Hepatocyte (in vitro differentiated cells): ENCODE measurements at regions not wholly inside any gene's neighbourhood (a gene's known extent, or its start where the extent isn't known, plus 50 kb on each side); places are given as distances from the start of the nearest gene placed in this dataset.

ENCODE experiments used
- DNase-seq: peaks from one replicate; pipeline ENCODE4 v3.0.0-alpha.2; 2016; ENCODE audit warnings: low spot score
- H2AFZ ChIP-seq: fragments of 200-600 bp; sonication (generic); 2 replicates; pipeline ENCODE4 v1.6.0; 2016; ENCODE audit warnings: antibody characterized with exemption, mild to moderate bottlenecking
- H3K27ac ChIP-seq: fragments of 200-600 bp; sonication (generic); 2 replicates; pipeline ENCODE4 v1.5.1; 2016; ENCODE audit warnings: mild to moderate bottlenecking
- H3K27me3 ChIP-seq: fragments of 200-600 bp; sonication (generic); 2 replicates; pipeline ENCODE4 v1.6.1; 2016
- H3K36me3 ChIP-seq: fragments of 200-600 bp; sonication (generic); replicated peaks from 2 replicates; pipeline ENCODE4 v1.5.1; 2016; ENCODE audit warnings: low read depth; ENCODE audit not compliant: insufficient read depth
- H3K4me1 ChIP-seq: fragments of 200-600 bp; sonication (generic); 2 replicates; pipeline ENCODE4 v1.5.1; 2016; ENCODE audit warnings: mild to moderate bottlenecking, moderate library complexity; ENCODE audit not compliant: insufficient read depth
- H3K4me2 ChIP-seq: fragments of 200-600 bp; sonication (generic); 2 replicates; pipeline ENCODE4 v1.6.0; 2016
- H3K4me3 ChIP-seq: fragments of 200-600 bp; sonication (generic); 2 replicates; pipeline ENCODE4 v1.5.1; 2016; ENCODE audit warnings: mild to moderate bottlenecking
- H3K79me2 ChIP-seq: fragments of 200-600 bp; sonication (generic); 2 replicates; pipeline ENCODE4 v1.6.0; 2017; ENCODE audit warnings: mild to moderate bottlenecking
- H3K9me2 ChIP-seq: fragments of 200-600 bp; sonication (generic); replicated peaks from 2 replicates; pipeline ENCODE4 v1.6.0; 2017; ENCODE audit warnings: mild to moderate bottlenecking; ENCODE audit not compliant: insufficient read depth
- H3K9me3 ChIP-seq: fragments of 200-600 bp; sonication (generic); 2 replicates; pipeline ENCODE4 v1.5.1; 2016; ENCODE audit warnings: low read depth, mild to moderate bottlenecking
- H4K20me1 ChIP-seq: fragments of 200-600 bp; sonication (generic); 2 replicates; pipeline ENCODE4 v1.6.0; 2016; ENCODE audit warnings: mild to moderate bottlenecking; ENCODE audit not compliant: insufficient read depth, poor library complexity, severe bottlenecking
- EZH2 ChIP-seq: fragments of 200-600 bp; sonication (generic); IDR thresholded peaks from 2 replicates; pipeline ENCODE4 v1.6.1; 2016; ENCODE audit warnings: antibody characterized with exemption, mild to moderate bottlenecking, borderline replicate concordance
- EZH2phosphoT487 ChIP-seq: fragments of 200-600 bp; sonication (generic); IDR thresholded peaks from one replicate; pipeline ENCODE4 v1.6.1; 2018; ENCODE audit warnings: antibody characterized with exemption, mild to moderate bottlenecking, low read depth, moderate library complexity; ENCODE audit not compliant: unreplicated experiment, severe bottlenecking
- WGBS: methylation state at CpG from one replicate; pipeline ENCODE4 v1.1.6; 2016; ENCODE audit warnings: low lambda C conversion rate; ENCODE audit errors: missing lambda C conversion rate; 5-methylcytosine and 5-hydroxymethylcytosine counted together
- TF ChIP-seq, protein P1 (sequence below): fragments of 200-600 bp; sonication (generic); IDR thresholded peaks from 2 replicates; pipeline ENCODE4 v1.5.1; 2016; ENCODE audit warnings: antibody characterized with exemption, mild to moderate bottlenecking; ENCODE audit not compliant: poor library complexity

DNA sequence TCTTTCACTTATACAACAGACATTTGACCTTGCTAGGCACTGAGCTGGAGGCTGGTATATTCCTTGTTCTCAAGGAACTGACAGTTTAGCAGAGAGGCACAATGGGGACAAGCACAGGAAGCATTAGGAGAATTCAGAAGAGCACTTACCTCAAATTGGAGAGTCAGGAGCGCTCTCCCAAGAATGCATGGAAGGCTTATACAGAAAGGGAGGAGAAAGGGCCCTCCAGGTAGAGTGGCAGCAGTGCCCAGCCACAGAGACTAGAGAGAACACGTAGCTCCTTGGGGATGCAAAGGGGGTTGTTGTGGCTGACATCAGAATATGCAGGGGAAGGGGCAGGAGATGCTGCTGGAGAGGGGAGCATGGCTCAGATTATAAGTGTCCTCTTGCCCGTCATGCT is 78.2 kb upstream of the MKLN1 start:
- TF ChIP-seq EZH2 (no peak), EZH2phosphoT487 (no peak)
- TF ChIP-seq, protein P1, sequence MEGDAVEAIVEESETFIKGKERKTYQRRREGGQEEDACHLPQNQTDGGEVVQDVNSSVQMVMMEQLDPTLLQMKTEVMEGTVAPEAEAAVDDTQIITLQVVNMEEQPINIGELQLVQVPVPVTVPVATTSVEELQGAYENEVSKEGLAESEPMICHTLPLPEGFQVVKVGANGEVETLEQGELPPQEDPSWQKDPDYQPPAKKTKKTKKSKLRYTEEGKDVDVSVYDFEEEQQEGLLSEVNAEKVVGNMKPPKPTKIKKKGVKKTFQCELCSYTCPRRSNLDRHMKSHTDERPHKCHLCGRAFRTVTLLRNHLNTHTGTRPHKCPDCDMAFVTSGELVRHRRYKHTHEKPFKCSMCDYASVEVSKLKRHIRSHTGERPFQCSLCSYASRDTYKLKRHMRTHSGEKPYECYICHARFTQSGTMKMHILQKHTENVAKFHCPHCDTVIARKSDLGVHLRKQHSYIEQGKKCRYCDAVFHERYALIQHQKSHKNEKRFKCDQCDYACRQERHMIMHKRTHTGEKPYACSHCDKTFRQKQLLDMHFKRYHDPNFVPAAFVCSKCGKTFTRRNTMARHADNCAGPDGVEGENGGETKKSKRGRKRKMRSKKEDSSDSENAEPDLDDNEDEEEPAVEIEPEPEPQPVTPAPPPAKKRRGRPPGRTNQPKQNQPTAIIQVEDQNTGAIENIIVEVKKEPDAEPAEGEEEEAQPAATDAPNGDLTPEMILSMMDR: no peak
- DNase-seq: no peak
- Histone ChIP-seq H4K20me1 (no peaks in the 10 kb centered on the region), H3K4me1 (no peaks in the 10 kb centered on the region), H3K9me2 (no peaks in the 10 kb centered on the region), H3K4me2 (no peak overlapping the region), H2AFZ (no peak overlapping the region), H3K79me2 (no peaks in the 10 kb centered on the region), H3K36me3 (no peaks in the 10 kb centered on the region), H3K4me3 (no peak overlapping the region), H3K9me3 (no peaks in the 10 kb centered on the region), H3K27ac (no peak overlapping the region), H3K27me3 (no peaks in the 10 kb centered on the region)
- WGBS: 90% methylated on average over 3 of the region's 3 CpGs

DNA sequence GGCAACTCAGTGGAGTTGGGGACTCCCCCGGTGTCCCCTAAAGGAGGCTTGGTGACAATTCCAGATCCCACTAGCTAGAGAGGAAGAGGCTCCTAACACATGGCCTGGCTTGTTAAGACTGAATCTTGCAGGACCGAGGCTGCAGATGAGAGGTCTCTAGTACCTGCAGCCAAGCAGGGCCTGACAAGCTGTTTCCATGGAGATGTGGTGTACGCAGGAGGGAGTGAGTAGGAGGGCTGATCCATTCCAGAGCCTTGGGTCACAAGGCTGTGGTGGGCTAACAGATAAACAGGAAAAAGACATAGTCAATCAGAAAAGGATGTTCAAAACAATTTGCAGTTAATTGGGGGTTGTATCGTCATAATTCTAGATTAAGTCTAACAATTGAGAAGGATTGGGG is 77.3 kb upstream of the MKLN1 start:
- TF ChIP-seq EZH2phosphoT487: no peak
- TF ChIP-seq EZH2: no peak
- TF ChIP-seq, protein P1: no peak
- Histone ChIP-seq H2AFZ (no peak overlapping the region), H3K36me3 (no peaks in the 10 kb centered on the region), H3K4me1 (no peaks in the 10 kb centered on the region), H3K79me2 (no peaks in the 10 kb centered on the region), H3K4me2 (no peak overlapping the region), H3K27ac (no peak overlapping the region), H3K27me3 (no peaks in the 10 kb centered on the region), H3K4me3 (no peak overlapping the region), H3K9me2 (no peaks in the 10 kb centered on the region), H3K9me3 (peaks cover 4% of the 10 kb centered on the region), H4K20me1 (no peaks in the 10 kb centered on the region)
- DNase-seq: no peak
- WGBS: 65% methylated on average over 4 of the region's 4 CpGs

DNA sequence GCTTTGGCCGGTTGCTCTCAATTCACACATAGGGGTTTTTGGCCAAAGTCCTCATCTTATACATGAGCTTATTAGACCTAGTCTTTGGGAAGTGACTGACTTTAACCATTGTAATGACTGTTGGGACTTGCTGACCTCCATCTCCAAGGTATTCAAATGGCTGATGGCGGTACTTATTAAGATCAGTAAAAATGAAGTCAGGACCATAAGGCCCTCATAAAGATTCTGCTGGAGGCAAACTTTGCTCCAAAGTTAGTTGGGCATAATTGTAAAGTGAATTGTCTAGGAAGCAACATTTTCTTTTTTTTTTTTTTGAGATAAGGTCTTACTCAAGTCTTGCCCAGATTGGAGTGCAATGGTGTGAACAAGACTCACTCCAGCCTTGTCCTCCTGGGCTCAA is 76.3 kb upstream of the MKLN1 start:
- no peak overlapping the region for H2AFZ ChIP-seq
- H3K4me2 ChIP-seq: no peak overlapping the region
- no peak overlapping the region for H3K27ac ChIP-seq
- H3K79me2 ChIP-seq: no peaks in the 10 kb centered on the region
- no peaks in the 10 kb centered on the region for H3K36me3 ChIP-seq
- DNase-seq: no peak
- H3K9me3 ChIP-seq: peaks cover 4% of the 10 kb centered on the region
- H3K9me2 ChIP-seq: no peaks in the 10 kb centered on the region
- no peaks in the 10 kb centered on the region for H3K4me1 ChIP-seq
- H3K27me3 ChIP-seq: no peaks in the 10 kb centered on the region
- H3K4me3 ChIP-seq: no peak overlapping the region
- TF ChIP-seq, protein P1: no peak
- TF ChIP-seq EZH2phosphoT487 (no peak), EZH2 (no peak)
- 100% methylated on average over 2 of the region's 2 CpGs for WGBS
- no peaks in the 10 kb centered on the region for H4K20me1 ChIP-seq

DNA sequence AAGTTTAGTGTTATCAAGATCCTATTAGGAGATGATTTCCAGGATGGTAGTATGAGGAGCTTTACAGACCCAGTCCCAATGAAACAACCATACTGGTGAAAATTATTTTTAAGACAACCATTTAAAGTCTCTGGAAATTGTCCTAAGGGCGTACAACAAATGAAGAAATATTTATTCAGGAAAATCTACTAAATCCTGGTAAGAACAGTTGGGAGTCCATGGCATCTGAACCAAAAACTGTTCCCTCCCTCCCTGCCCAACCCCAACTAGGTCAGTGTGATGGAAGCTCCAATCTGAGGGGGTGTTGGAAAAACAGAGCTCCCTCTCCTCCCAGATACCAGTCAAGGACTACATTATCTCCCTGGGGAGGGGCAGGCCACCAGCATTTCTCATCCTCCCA is 74.7 kb upstream of the MKLN1 start:
- WGBS: 79% methylated on average over 1 of the region's 1 CpG
- no peaks in the 10 kb centered on the region for H3K4me1 ChIP-seq
- no peak overlapping the region for H3K4me2 ChIP-seq
- no peak overlapping the region for H2AFZ ChIP-seq
- H3K9me2 ChIP-seq: no peaks in the 10 kb centered on the region
- H3K27me3 ChIP-seq: no peaks in the 10 kb centered on the region
- no peaks in the 10 kb centered on the region for H3K79me2 ChIP-seq
- H4K20me1 ChIP-seq: no peaks in the 10 kb centered on the region
- TF ChIP-seq EZH2 (no peak), EZH2phosphoT487 (no peak)
- TF ChIP-seq, protein P1: no peak
- H3K27ac ChIP-seq: no peak overlapping the region
- H3K9me3 ChIP-seq: peaks cover 4% of the 10 kb centered on the region
- no peak for DNase-seq
- H3K4me3 ChIP-seq: no peak overlapping the region
- no peaks in the 10 kb centered on the region for H3K36me3 ChIP-seq
